SU-DHL-6 (cell line): ENCODE measurements at regions not wholly inside any gene's neighbourhood (a gene's known extent, or its start where the extent isn't known, plus 50 kb on each side); places are given as distances from the start of the nearest gene placed in this dataset.

ENCODE experiments used
- H2AFZ ChIP-seq: fragments of 200-600 bp; sonication (generic); 2 replicates; pipeline ENCODE4 v1.6.1; 2014; ENCODE audit warnings: low read depth, mild to moderate bottlenecking, moderate library complexity, mixed read lengths, antibody characterized with exemption, low read length; ENCODE audit not compliant: severe bottlenecking
- H3F3A ChIP-seq: fragments of 200-600 bp; shearing (Covaris generic); 2 replicates; pipeline ENCODE4 v1.6.0; 2016; ENCODE audit warnings: antibody characterized with exemption, mild to moderate bottlenecking; ENCODE audit not compliant: insufficient read depth
- H3K27ac ChIP-seq: fragments of 200-600 bp; sonication (generic); 2 replicates; pipeline ENCODE4 v1.5.1; 2016; ENCODE audit warnings: low read depth, mild to moderate bottlenecking, low read length, moderate library complexity, mixed read lengths
- H3K27me3 ChIP-seq: fragments of 200-600 bp; sonication (generic), shearing (Covaris generic); 2 replicates; pipeline ENCODE4 v1.6.0; 2014; ENCODE audit warnings: mild to moderate bottlenecking, low read length
- H3K36me3 ChIP-seq: fragments of 200-600 bp; sonication (generic); 2 replicates; pipeline ENCODE4 v1.6.1; 2014; ENCODE audit warnings: mild to moderate bottlenecking, low read length, mixed read lengths
- H3K4me2 ChIP-seq: fragments of 300-600, 200-600 bp; shearing (Covaris generic), sonication (generic); 2 replicates; pipeline ENCODE4 v1.6.0; 2014; ENCODE audit warnings: low read length, low read depth, mild to moderate bottlenecking; ENCODE audit not compliant: poor library complexity, severe bottlenecking
- H3K4me3 ChIP-seq: fragments of 200-600 bp; sonication (generic); 2 replicates; pipeline ENCODE4 v1.5.1; 2014; ENCODE audit warnings: antibody characterized with exemption, low read length, mild to moderate bottlenecking, mixed read lengths; ENCODE audit not compliant: insufficient read depth, poor library complexity, severe bottlenecking
- H3K79me2 ChIP-seq: fragments of 200-600 bp; sonication (generic); 2 replicates; pipeline ENCODE4 v1.6.1; 2014; ENCODE audit warnings: mild to moderate bottlenecking, low read length, moderate library complexity; ENCODE audit not compliant: insufficient read depth
- H3K9ac ChIP-seq: fragments of 200-600 bp; sonication (generic); 2 replicates; pipeline ENCODE4 v1.7.0; 2014; ENCODE audit warnings: mild to moderate bottlenecking, low read length
- H3K9me2 ChIP-seq: fragments of 200-600 bp; sonication (generic); replicated peaks from 2 replicates; pipeline ENCODE4 v1.6.1; 2014; ENCODE audit warnings: low read length; ENCODE audit not compliant: insufficient read depth
- H3K9me3 ChIP-seq: fragments of 200-600 bp; sonication (generic); 2 replicates; pipeline ENCODE4 v1.6.1; 2014; ENCODE audit warnings: low read length, mixed read lengths; ENCODE audit not compliant: insufficient read depth
- H4K20me1 ChIP-seq: fragments of 200-600 bp; sonication (generic); 2 replicates; pipeline ENCODE4 v1.6.1; 2014; ENCODE audit warnings: low read depth, mild to moderate bottlenecking, antibody characterized with exemption, low read length, moderate library complexity, mixed read lengths
- EZH2phosphoT487 ChIP-seq: fragments of 200-600 bp; sonication (generic), shearing (Covaris generic); conservative IDR thresholded peaks from 2 replicates; pipeline ENCODE4 v1.6.1; 2018; ENCODE audit warnings: mild to moderate bottlenecking, antibody characterized with exemption, low read length, moderate library complexity, mixed read lengths
- TF ChIP-seq, protein P1 (sequence below): fragments of 200-600 bp; sonication (generic); IDR thresholded peaks from one replicate; pipeline ENCODE4 v1.5.1; 2017; ENCODE audit warnings: antibody characterized with exemption, mild to moderate bottlenecking, low read length, moderate library complexity; ENCODE audit not compliant: insufficient read depth, poor library complexity, severe bottlenecking

DNA sequence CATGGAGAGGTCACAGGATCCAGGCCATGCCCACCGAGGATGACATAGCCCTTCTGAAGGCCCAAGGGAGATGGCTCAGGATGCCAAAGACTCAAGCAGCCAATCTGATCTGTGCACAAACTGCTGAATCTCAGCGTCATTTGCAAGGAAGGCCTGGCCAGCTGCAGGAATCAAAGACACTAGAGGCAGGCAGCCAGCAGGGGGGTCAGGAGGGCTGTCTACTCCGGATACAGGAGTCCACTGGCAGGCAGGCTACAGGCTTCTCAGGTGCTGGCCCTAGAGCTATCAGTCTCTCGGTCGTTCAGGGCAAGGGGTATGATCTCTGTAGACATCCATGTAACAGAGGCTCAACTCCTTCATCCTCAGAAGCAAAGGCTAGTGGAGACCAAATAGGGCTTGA, 1735.3 kb downstream of the TP53TG3F start:
- Histone ChIP-seq H3F3A (no peaks in the 10 kb centered on the region), H2AFZ (no peak overlapping the region), H3K79me2 (no peaks in the 10 kb centered on the region), H3K9ac (no peak overlapping the region), H3K4me2 (no peak overlapping the region), H3K9me3 (no peaks in the 10 kb centered on the region), H4K20me1 (no peaks in the 10 kb centered on the region), H3K27ac (no peak overlapping the region), H3K4me3 (no peak overlapping the region), H3K27me3 (no peaks in the 10 kb centered on the region), H3K9me2 (no peaks in the 10 kb centered on the region), H3K36me3 (no peaks in the 10 kb centered on the region)
- TF ChIP-seq, protein P1, sequence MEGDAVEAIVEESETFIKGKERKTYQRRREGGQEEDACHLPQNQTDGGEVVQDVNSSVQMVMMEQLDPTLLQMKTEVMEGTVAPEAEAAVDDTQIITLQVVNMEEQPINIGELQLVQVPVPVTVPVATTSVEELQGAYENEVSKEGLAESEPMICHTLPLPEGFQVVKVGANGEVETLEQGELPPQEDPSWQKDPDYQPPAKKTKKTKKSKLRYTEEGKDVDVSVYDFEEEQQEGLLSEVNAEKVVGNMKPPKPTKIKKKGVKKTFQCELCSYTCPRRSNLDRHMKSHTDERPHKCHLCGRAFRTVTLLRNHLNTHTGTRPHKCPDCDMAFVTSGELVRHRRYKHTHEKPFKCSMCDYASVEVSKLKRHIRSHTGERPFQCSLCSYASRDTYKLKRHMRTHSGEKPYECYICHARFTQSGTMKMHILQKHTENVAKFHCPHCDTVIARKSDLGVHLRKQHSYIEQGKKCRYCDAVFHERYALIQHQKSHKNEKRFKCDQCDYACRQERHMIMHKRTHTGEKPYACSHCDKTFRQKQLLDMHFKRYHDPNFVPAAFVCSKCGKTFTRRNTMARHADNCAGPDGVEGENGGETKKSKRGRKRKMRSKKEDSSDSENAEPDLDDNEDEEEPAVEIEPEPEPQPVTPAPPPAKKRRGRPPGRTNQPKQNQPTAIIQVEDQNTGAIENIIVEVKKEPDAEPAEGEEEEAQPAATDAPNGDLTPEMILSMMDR: no peak
- TF ChIP-seq EZH2phosphoT487: no peak

DNA sequence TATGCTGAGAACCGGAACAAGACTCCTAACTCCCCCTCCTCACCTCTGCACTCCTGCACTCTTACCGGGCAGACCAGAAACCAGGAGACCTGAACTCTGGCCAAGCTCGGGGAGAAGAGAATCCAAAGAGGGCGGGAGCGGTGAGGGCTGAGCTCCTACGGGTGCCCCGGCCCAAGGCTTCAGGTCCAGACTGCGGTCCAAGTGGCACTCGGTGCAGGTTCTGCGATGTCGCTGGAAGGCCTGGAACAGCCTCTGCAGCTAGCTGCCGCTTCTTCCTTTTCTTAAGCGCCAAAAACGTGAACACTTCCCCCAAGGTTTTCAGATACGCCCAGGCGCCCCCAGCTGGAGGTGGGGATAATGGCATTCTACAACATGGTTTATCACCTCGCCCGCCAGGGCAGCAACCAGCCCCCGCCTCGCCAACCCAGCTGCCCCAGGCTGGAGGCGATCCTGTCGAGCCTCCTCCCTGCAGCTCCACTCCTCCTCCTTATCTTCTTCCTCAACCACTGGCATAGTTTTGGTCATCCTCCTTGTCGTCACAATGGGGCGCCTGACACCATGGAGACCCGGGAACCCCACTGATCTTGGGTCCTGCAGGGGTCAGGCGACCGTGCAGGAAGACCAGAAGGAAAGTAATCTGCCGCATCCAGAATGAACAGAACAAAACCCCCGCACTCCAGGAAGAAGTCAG, 1735.9 kb downstream of the TP53TG3F start:
- TF ChIP-seq, protein P1: no peak
- no peak for TF ChIP-seq EZH2phosphoT487
- Histone ChIP-seq H3K4me3 (no peak overlapping the region), H3F3A (no peaks in the 10 kb centered on the region), H3K9me2 (no peaks in the 10 kb centered on the region), H4K20me1 (no peaks in the 10 kb centered on the region), H3K27ac (no peak overlapping the region), H3K9me3 (no peaks in the 10 kb centered on the region), H3K9ac (no peak overlapping the region), H3K4me2 (no peak overlapping the region), H3K79me2 (no peaks in the 10 kb centered on the region), H2AFZ (no peak overlapping the region), H3K36me3 (no peaks in the 10 kb centered on the region), H3K27me3 (no peaks in the 10 kb centered on the region)

DNA sequence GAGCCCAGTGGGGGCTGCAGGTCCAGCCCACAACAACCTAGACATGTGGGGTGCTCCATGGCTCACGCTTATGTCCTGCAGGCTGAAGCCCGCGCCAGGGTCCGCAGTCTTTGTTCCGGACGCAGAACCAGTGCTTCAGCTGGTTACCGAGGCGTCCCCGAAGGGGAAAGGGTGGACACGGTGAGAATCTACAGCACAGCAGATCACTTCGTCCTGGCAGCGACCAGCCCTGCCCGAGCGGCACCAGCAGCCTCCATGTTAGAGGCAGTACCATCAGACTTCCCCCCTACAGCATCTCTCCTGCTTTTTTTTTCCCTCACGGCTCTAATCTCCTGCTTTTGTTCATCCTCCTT, 1736.4 kb downstream of the TP53TG3F start:
- H3F3A ChIP-seq: no peaks in the 10 kb centered on the region
- H3K79me2 ChIP-seq: no peaks in the 10 kb centered on the region
- H3K9ac ChIP-seq: no peak overlapping the region
- no peak overlapping the region for H3K27ac ChIP-seq
- TF ChIP-seq, protein P1: no peak
- no peak for TF ChIP-seq EZH2phosphoT487
- H4K20me1 ChIP-seq: no peaks in the 10 kb centered on the region
- H3K9me2 ChIP-seq: no peaks in the 10 kb centered on the region
- H3K4me3 ChIP-seq: no peak overlapping the region
- H3K4me2 ChIP-seq: no peak overlapping the region
- H3K9me3 ChIP-seq: no peaks in the 10 kb centered on the region
- no peaks in the 10 kb centered on the region for H3K27me3 ChIP-seq
- no peaks in the 10 kb centered on the region for H3K36me3 ChIP-seq
- no peak overlapping the region for H2AFZ ChIP-seq
